ENCODE measurements at regions not wholly inside any gene's neighbourhood (a gene's known extent, or its start where the extent isn't known, plus 50 kb on each side); places are given as distances from the start of the nearest gene placed in this dataset.
"Not testable (repeated sequence)": the region's sequence is repeated elsewhere in the genome, so short reads cannot be mapped to it uniquely, and the experiment has no call there.

DNA sequence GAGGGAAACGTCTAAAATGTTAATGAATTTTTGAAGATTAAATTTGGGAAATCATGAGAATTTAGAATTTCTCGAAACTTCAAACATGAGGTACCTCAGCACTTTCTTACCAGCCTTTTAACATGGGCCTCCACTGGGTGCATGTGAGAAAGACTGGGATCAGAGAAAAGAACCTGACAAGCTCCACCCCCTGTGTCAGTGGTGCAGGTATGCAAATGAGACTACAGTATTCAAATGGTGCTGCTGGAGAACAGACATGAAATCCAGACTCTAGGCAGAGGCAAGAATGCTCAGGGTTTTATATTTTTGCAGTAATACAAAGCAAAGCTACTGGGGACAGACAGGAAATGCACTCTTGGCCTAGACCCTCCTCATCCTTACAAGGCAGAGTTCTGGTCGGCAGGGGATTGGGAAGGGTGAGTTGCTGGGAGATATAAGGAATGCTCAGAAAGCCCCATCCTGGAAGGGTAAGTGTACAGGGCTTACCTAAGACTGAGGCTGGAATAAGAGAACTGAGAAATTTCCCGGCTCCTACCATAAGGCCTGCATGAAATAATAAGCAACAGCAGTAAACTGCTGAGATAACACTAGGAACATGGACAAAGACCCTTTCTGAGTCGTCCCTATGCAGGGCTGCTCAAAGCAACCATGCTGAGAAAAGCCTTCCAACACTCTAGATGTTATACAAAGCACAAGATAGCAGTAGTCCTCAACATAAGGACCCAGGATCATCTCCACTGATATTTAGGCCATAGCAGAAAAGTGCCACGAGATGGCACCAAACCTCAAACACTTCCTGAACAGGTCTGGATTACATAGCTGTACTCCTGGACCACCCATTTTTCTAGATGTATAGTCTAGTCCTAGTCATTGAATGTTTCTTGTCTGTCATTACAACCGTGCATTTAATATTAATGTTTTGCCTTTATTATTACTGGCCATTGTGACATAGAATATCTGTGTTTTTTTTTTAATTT is 260.8 kb downstream of the RASSF9 start:
- DNase-seq = peak; percentile 76

DNA sequence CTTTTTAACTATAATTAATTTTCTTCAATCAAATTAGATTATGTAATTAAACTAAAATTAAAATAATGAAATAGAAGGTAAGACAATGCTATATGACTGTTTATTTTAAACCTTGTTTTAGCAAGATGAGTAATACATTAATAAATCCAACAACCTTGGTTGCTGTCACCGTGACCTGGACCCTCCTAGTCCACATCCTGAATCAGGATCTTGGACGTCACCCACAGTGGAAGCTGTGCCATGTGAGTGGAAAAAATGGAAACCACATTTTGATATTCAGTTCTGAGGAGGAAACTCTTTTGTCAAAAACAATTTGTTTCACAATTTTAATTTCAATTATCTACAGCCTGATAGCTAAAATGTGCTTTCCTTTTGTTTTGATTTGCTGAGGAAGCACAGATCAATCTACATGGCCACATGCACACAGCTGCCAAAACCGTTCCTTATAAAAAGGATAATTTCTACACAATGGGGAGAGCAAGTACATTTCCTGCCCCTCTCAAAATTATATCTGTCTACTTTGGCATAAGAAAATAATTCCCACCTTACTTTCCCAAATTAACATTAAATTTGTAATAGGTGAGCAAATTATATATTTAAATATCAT is 255.5 kb downstream of the RASSF9 start:
- no peak for DNase-seq

DNA sequence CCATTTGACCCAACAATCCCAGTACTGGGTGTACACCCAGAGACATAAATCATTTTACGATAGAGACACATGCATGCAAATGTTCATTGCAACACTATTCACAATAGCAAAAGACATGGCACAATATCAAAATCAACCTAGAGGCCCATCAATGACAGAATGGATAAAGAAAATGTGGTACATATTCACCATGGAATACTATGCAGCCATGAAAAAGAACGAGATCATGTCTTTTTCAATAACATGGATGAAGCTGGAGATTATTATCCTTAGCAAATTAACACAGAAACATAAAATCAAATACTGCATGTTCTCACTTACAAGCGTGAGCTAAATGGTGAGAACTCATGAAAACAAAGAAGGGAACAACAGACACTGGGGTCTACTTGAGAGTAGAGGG is 249.1 kb downstream of the RASSF9 start:
- DNase-seq = no peak

DNA sequence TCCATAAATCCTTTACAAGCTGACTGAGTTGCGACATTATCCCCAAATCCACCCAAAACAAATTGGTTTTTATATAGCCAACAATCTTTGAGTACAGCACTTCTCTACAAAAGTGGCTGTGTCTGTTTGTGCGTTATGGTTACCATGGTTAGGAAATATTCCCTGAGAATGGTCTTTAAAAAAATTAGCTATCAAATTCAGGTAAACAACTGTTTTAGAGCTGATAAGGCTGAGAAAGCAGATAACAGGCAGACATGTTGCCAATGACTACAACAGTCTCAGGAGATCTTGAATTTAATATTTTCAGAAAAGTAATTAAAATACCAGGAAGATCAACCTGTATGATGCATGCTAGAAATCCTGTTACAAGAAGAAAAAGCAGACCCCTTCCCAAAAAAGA is 248.0 kb downstream of the RASSF9 start:
- DNase-seq = no peak

DNA sequence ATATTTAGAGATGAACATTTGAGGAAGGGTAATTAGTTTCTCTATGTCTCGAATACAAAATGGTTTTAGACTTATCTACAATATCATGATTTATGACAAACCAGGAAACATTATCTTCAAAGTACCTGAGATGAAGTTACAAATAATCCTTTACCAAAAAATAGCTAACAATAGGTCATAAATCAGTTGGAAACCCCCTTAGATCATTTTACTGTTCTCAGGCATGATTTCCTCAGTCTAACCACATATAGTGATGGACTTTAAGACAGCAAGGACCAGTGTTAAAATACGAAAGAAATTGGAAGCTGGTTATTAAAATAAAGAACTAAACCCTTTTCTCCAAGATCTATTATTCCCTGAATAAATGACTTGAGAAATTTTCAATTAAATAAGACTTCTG is 235.4 kb downstream of the RASSF9 start:
- no peak for DNase-seq

DNA sequence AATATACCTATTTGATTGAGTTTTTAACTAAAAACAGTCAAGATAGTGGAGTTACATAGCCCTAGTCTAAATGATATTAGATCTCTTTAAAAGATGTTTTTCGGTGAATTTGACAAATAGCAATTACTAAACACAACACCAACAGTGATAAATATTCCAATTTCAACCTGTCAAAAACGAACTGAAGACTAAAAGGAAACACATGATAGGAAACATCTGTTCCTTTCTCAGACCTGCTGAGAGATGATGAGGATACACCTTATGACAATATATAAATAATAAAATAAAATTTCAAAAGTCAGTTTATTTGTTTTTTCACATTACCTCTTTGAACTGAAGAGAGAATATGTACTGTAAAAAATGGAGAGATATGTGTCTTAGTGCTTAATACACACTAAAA is 232.7 kb downstream of the RASSF9 start:
- DNase-seq = no peak

DNA sequence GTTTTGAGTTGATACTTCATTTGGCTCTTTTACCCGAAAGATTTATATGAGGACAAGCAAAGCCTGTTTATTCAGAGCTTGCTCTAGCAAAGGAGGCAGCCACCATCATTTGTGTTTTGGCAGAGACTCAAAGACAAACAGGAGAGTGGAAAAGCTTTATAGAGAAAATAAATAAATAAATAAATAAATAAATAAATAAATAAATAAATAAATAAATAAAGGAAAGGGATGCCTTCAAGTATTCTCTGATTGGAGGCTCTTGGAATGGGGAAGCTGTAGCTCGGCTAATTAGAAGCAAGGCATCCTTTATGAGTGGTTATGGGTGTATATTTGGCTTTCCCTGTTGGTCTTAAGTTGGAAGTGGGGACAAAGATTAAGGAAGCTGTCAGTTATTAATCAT is 229.8 kb downstream of the RASSF9 start:
- DNase-seq = no peak

DNA sequence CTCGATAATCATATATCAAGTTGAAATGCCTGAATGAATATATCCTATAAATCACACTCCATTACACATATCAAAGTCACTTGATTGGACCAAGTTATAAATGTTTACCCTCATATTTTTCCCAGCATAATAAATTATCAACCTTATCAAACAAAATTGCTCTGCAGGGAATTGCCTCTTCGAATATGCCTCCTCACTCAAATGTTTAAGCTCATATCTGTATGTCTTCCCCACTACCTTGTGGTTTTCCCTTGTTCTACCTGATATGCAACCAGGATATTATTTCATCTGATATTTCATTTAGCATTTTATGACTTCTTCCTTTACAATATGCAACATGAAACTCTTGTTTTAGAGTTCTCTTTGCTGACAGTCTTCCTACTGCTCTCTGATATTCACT is 226.4 kb downstream of the RASSF9 start:
- DNase-seq = no peak

DNA sequence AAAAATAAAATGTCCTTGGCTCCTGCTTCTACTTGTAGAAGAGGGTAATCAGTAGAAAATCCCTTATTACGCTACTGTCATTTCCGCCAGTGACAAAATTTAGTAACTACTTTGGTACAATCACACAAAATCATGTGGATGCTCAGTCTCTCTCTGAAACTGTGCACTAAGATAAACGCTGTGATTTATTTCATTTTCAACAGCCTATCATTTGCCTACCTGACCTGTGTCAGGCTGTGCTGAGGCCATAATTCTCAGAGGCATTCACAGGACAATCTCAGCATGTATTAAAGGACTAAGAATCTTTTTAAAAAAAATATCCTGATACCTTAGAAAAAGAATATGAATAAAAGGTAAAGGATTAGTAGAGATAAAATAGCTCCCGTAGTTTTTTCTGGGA is 226.0 kb downstream of the RASSF9 start:
- no peak for DNase-seq

DNA sequence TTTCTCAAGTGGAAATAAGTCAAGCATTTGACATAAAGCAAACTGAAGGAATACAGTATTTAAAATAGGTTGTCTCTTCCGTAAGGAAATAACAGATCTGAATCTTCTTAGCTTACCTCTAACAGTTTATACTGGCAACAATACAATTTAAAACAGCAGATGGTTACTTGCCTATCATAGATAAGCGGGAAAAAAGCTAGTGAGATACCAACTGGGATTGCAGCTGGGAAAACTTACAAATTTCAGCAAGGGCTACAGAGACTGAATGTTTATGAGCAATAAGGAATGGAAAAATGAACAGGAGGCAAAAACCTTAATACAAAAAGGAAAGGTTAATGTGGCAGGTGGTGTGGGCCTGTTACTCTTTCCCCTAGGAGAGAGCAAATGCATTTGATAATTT is 220.0 kb downstream of the RASSF9 start:
- no peak for DNase-seq

DNA sequence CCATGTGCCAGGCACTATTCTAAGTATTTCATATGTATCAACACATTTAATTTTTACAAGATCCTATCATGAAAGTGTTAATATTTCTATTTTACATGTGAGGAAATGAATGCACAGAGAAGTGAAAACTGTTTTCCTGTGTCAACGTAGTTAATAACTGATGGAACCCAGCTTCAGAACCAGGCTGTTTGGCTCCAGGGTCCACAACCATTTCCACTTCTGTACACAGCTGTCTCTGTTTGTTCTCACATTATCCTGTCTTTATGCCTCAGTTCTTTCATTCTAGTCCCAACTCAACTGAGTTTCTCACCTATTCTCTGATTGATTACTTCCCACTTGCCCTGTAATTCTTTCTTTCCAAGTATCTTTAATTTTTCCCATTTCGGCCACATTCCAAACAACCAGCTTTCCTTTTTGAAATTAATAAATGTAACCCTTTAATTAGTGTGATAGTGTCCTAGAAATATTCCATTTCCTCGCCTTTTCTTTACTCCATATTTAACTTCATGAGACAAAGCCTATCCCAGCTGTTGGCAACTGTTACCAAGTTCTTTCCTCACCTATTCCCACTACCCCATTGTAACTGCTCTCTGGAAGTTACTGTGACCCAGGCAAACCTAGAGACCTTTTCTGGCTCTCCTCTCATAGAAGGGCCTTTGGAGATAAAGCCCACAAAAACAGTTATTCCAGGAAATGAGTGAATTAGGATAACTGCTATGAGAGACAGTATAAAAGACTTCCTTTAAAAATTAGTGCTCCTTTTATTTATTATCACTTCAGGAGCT is 218.7 kb downstream of the RASSF9 start:
- no peak for DNase-seq

DNA sequence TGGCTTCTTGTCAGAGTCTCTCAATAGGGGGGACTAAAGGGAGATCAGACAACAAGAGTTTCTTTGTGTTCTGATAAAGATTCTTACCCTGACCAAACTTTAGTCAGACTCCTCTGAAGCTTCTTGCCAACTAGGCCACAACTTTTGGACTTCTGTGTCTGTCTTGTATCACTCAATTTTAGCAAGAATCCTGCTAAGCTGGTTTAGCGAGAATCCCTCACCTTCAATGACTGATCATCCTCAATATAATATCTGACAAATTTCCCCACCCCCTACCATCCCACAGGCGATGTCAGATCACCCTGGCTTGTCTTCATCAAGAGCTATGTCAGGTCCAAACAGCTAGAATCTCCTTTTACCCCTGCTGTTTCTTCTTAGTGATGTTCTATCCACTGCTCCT is 215.2 kb downstream of the RASSF9 start:
- no peak for DNase-seq

DNA sequence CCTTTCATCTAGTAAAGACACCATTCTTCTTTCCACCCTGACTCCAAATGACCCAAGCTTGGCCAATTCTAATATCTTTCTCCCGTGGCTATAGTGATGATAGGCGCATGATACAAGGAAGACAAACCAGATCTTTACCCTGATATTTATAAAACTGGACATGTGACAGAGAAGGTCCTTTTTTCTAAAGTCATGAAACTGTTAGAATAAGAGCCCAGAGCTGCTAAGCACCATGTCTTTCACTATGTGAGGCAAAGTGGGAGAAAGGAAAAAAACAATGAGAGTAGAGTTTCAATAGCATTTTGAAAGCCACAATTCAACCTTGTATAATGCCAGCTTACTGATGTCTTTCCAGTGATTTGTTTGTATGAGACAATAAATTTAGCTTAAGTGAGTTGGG is 212.4 kb downstream of the RASSF9 start:
- DNase-seq = no peak

DNA sequence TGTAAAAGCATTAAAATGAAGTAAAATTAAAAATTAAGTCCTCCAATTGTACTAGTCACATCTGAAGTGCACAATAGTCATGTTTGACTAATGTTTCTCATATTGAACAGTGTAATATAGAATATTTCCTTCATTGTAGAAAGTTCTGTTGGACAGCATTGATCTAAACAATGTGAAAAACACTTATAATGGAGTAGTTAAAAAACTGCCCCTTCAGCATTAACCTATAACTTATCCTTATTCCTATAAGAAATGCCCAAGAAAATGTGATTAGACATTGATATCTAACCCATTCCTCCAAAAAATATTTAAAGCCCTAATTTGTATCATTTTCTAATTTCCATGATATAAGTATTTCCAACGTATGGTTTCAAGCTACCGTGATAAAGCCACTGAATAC is 210.7 kb downstream of the RASSF9 start:
- no peak for DNase-seq

DNA sequence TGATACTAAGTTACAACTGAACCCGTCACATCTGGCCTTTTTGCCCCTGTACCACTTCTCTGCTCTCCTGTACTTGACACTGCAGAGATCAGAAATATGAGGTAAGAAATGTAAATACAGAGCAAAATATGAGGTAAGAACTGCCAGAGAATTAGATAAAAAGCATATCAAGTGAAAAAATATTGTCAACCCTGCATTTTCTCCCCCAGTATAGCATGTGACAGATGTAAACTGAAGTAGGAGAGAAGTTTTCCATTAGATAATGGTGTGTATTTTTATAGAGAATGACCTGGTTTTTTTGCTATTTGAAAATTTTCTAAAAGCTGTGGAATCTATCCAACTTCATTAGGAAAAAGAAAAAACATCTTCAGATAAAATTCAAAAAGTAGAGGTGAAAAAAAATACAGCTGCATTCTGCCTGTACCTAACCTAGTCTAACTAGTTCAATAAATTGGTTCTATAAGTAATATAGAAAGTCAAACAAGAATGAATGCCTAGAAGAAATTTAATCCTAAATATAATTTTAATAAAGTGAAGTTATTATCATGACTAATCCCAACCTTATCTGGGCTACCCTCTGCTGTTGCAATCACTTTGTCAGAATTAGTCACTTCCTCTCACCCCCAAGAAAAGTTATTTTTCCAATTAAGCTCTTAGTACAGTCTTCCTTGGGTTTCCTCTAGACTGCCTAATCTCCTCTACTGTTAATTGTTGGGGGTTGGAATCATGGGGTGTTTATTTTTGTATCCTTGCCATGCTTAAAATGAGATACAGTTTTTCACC is 210.0 kb downstream of the RASSF9 start:
- DNase-seq = no peak

DNA sequence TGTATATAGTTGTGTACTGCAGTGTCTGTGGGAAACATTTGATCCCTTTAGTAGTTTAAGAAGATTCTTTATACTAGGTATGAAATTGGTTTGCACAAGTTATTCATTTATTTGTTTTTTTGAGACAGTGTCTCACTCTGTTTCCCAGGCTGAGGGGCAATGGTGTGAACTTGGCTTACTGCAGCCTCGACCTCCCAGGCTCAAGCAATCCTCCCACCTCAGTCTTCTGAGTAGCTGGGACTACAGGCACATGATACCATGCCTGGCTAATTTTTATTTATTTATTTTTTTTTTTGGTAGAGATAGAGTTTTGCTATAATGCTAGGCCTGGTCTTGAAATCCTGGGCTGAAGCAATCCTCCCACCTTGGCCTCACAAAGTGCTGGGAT is 209.4 kb downstream of the RASSF9 start:
- no peak for DNase-seq

DNA sequence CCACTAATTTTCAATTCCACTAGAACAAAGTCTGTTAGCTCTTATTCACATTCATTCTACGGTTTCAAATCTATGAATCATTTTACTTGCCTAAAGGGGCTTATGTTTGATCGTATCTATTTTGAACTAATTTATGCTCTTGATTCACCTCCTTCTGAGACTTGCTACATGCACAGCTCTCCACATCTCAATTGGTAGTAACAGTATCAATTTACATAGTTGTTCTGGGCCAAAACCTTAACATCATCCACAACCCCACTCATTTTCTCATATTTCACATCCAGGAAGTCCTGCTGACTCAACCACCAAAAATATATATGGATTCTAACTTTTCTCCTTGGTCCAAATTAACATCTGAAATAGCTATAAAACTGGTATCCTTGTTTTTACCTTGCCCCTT is 208.6 kb downstream of the RASSF9 start:
- no peak for DNase-seq

DNA sequence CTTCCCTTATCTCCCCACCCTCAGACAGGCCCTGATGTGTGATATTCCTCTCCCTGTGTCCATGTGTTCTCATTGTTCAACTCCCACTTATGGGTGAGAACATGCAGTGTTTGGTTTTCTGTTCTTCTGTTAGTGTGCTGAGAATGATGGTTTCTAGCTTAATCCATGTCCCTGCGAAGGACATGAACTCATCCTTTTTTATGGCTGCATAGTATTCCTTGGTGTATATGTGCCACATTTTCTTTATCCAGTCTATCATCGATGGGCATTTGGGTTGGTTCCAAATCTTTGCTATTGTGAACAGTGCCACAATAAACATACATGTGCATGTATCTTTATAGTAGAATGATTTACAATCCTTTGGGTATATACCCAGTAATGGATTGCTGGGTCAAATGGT is 207.6 kb downstream of the RASSF9 start:
- DNase-seq = not testable (repeated sequence)

DNA sequence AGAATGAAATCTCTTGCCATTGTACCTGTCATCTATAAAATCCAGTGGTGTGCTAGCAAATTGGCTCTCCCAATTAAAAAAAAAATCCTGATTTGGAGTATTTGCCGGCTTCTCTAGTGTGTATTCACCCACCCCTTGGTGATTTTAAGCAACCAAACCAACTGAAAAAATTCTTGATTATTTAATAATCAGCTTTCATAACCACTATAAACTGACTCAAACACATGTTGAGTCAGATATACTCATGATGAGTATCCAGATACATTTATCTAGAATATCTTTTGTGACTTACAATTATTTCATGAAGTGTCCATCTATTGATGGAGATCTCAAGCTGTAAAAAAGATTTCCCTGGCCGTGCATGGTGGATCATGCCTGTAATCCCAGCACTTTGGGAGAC is 205.4 kb downstream of the RASSF9 start:
- no peak for DNase-seq

DNA sequence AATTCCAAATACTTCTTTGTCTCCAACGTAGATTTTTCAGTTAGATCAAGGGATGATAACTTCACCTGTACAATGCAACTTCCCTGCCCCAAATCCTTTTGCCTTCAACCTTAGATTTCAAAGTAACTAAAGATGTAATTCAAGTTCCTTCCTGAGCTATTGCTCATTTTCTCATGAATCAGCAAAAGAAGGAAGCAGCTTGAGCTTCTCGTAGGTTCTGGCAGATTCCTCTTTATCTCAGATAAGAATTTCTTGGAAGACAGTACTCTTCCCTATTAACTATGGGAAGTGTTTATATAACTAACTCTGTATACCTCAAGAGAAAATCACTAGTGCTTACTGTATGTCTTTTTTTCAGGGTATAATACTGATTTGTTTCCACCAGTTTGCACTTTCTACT is 203.8 kb downstream of the RASSF9 start:
- DNase-seq = no peak

DNA sequence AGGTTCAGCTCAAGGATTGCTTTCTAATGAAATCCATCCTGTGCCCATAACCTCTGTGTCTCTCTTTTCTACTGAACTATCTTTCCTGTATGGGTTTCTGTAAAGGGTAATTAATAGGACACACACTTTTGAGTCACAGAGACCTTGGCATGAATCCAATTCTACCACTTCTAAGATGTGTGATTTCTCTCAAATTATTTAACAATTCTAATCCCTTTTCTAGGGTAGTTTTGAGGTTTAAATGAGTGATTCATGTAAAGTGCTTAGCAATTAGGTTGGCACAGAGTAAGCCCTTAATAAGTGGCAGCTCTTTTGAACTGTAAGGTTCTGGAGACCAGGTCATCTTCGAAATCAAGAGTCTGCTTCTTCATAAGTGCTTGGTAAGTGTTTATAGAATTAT is 202.7 kb downstream of the RASSF9 start:
- no peak for DNase-seq

DNA sequence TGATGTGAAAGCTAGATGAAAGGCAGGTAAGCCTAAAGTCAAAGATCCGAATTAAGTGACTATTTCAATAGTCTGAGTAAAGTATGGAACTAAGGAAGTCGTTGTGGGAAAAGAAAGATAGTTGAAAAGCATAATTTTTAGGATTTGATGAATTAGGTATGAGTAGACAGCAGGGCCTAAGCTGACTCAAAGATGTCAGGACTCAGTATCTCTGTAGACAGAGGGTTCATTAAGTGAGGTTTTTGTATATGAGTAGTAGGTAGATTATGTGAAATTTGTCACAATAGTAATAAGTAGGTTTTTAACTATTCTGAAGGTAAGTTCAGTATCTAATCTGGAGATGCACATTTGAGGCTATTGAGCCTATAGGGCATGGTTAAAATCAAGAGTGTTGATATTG is 196.4 kb downstream of the RASSF9 start:
- DNase-seq = no peak

DNA sequence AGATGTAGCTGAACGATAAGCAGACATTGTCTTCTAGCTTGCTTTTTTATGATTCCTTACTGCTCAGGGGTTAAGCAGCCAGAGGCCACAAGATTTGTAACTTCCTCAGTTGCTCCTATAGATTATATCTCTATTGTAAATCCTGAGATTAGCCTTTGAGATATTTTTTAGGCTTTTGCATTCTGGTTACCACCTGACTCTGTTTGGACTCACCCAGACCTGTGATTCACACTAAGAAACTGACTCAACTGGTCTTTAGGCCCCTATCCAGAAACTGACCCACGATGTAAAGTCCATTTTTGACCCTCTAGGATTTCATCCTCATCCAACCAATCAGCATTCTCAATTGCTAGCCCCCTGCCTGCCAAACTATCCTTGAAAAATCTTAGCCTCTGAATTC is 194.4 kb downstream of the RASSF9 start:
- DNase-seq = no peak
